SK-N-SH (cell line): ENCODE measurements at regions not wholly inside any gene's neighbourhood (a gene's known extent, or its start where the extent isn't known, plus 50 kb on each side); places are given as distances from the start of the nearest gene placed in this dataset.

Source experiments
- CTCF ChIA-PET: fragments of 300-600, 350-600 bp; formaldehyde crosslinking; extraction: SDS; loops from one replicate; lab custom pipeline; 2021; lab: Yijun Ruan, JAX
- POLR2A ChIA-PET: fragments of 350-600 bp; sonication (Branson Sonifier 250); formaldehyde crosslinking; extraction: SDS; loops from one replicate; lab custom pipeline; 2020; ENCODE audit warnings: antibody characterized with exemption, inconsistent platforms; lab: Yijun Ruan, JAX
- DNase-seq: peaks from one replicate; pipeline ENCODE4 v3.0.0; 2012
- H2AFZ ChIP-seq: fragments of 200-600 bp; sonication (generic); 2 replicates; pipeline ENCODE4 v1.8.1; 2016; ENCODE audit warnings: antibody characterized with exemption, mild to moderate bottlenecking, low read depth
- H3F3A ChIP-seq: fragments of 200-600 bp; sonication (generic); replicated peaks from 2 replicates; pipeline ENCODE3; 2016; ENCODE audit warnings: antibody characterized with exemption, mild to moderate bottlenecking; ENCODE audit not compliant: insufficient read depth
- H3K27ac ChIP-seq, 2 experiments: fragments of 200-500 bp in 1 of 2; fragments of 200-600 bp in 1 of 2; sonication (Bioruptor generic) in 1 of 2; sonication (generic), shearing (Covaris generic) in 1 of 2; 2 replicates each; pipeline versions ENCODE4 v1.5.1 to v1.6.1; 2014 to 2016; ENCODE audit warnings: low read depth in 2 of 2, inconsistent platforms in 1 of 2, low read length in 1 of 2, mild to moderate bottlenecking in 1 of 2, mixed read lengths in 1 of 2
- H3K27me3 ChIP-seq: fragments of 200-600 bp; sonication (generic), shearing (Covaris generic); 2 replicates; pipeline ENCODE4 v1.6.1; 2016; ENCODE audit warnings: mixed run types; ENCODE audit not compliant: insufficient read depth
- H3K36me3 ChIP-seq, 2 experiments: fragments of 200-500 bp in 1 of 2; fragments of 200-600 bp in 1 of 2; sonication (Bioruptor generic) in 1 of 2; sonication (generic) in 1 of 2; replicated peaks in 1 of 2; 2 replicates each; pipeline versions ENCODE3 to v1.5.1; 2014 to 2016; ENCODE audit warnings: low read length in 1 of 2, mild to moderate bottlenecking in 1 of 2; ENCODE audit not compliant: insufficient read depth in 2 of 2, control insufficient read depth in 1 of 2
- H3K4me1 ChIP-seq, 2 experiments: fragments of 200-500 bp in 1 of 2; fragments of 200-600 bp in 1 of 2; sonication (Bioruptor generic) in 1 of 2; sonication (generic), shearing (Covaris generic) in 1 of 2; 2 replicates each; pipeline versions ENCODE4 v1.5.1 to v1.6.1; 2014 to 2016; ENCODE audit warnings: low read depth in 1 of 2, low read length in 1 of 2, mixed run types in 1 of 2; ENCODE audit not compliant: insufficient read depth in 2 of 2, control insufficient read depth in 1 of 2
- H3K4me2 ChIP-seq: fragments of 200-600 bp; sonication (generic), shearing (Covaris generic); 2 replicates; pipeline ENCODE4 v1.6.1; 2017; ENCODE audit warnings: mixed run types
- H3K4me3 ChIP-seq, 2 experiments: fragments of 200-500 bp in 1 of 2; fragments of 200-600 bp in 1 of 2; sonication (Bioruptor generic) in 1 of 2; sonication (generic), shearing (Covaris generic) in 1 of 2; 2 replicates each; pipeline versions ENCODE4 v1.5.1 to v1.8.1; 2014 to 2016; ENCODE audit warnings: low read depth in 2 of 2, inconsistent platforms in 1 of 2, low read length in 1 of 2, mild to moderate bottlenecking in 1 of 2, mixed read lengths in 1 of 2, moderate library complexity in 1 of 2
- H3K79me2 ChIP-seq: fragments of 200-600 bp; sonication (generic); 2 replicates; pipeline ENCODE4 v1.8.1; 2017; ENCODE audit warnings: mild to moderate bottlenecking; ENCODE audit not compliant: insufficient read depth
- H3K9ac ChIP-seq: fragments of 200-600 bp; sonication (generic); 2 replicates; pipeline ENCODE4 v1.6.1; 2017; ENCODE audit warnings: mixed run types
- H3K9me2 ChIP-seq: fragments of 200-600 bp; sonication (generic); 2 replicates; pipeline ENCODE4 v1.6.1; 2017; ENCODE audit warnings: mixed run types
- H3K9me3 ChIP-seq: fragments of 200-600 bp; sonication (generic); 2 replicates; pipeline ENCODE4 v1.6.1; 2017; ENCODE audit warnings: mixed run types, mild to moderate bottlenecking, moderate library complexity
- H4K20me1 ChIP-seq: fragments of 200-600 bp; sonication (generic); 2 replicates; pipeline ENCODE4 v1.6.1; 2017; ENCODE audit warnings: mild to moderate bottlenecking, mixed run types; ENCODE audit not compliant: insufficient read depth
- CHD2 ChIP-seq: fragments of 150-350 bp; IDR thresholded peaks from 2 replicates; pipeline ENCODE4 v1.6.1; 2018; ENCODE audit warnings: low read length; ENCODE audit not compliant: partially characterized antibody
- CTCF ChIP-seq: fragments of 200-600 bp; sonication (generic); IDR thresholded peaks from 2 replicates; pipeline ENCODE4 v1.6.1; 2017; ENCODE audit warnings: antibody characterized with exemption, mild to moderate bottlenecking, moderate library complexity
- EP300 ChIP-seq, 2 experiments: IDR thresholded peaks; 2 replicates each; pipeline versions ENCODE4 v1.4.0 to v1.6.1; 2012; ENCODE audit warnings: borderline replicate concordance in 1 of 2, low read depth in 1 of 2, low read length in 1 of 2
- FOSL2 ChIP-seq: IDR thresholded peaks from 2 replicates; pipeline ENCODE4 v1.4.0; 2012; ENCODE audit warnings: low read depth, mild to moderate bottlenecking, moderate library complexity, borderline replicate concordance
- FOXJ3 ChIP-seq: sonication (generic); formaldehyde crosslinking; IDR thresholded peaks from 2 replicates; pipeline ENCODE4 v1.5.1; 2020; ENCODE audit warnings: mild to moderate bottlenecking, missing genetic modification reagents
- FOXM1 ChIP-seq: IDR thresholded peaks from 2 replicates; pipeline ENCODE4 v1.4.0; 2012; ENCODE audit warnings: low read depth, mild to moderate bottlenecking
- GABPA ChIP-seq: IDR thresholded peaks from 2 replicates; pipeline ENCODE4 v1.4.0; 2012; ENCODE audit warnings: low read depth, mild to moderate bottlenecking
- MAX ChIP-seq: IDR thresholded peaks from 2 replicates; pipeline ENCODE4 v1.4.0; 2012; ENCODE audit warnings: low read depth
- MEF2A ChIP-seq: IDR thresholded peaks from 2 replicates; pipeline ENCODE4 v1.4.0; 2012; ENCODE audit warnings: low read depth, borderline replicate concordance
- NFIC ChIP-seq: IDR thresholded peaks from 2 replicates; pipeline ENCODE4 v1.4.0; 2012; ENCODE audit warnings: borderline replicate concordance
- NRF1 ChIP-seq: IDR thresholded peaks from 2 replicates; pipeline ENCODE4 v1.6.1; 2012; ENCODE audit warnings: low read depth, mild to moderate bottlenecking, low read length
- PBX3 ChIP-seq: IDR thresholded peaks from 2 replicates; pipeline ENCODE4; 2012
- RCOR1 ChIP-seq: fragments of 150-350 bp; IDR thresholded peaks from 2 replicates; pipeline ENCODE4 v1.6.1; 2017; ENCODE audit warnings: antibody characterized with exemption, low read length
- RXRA ChIP-seq: IDR thresholded peaks from 2 replicates; pipeline ENCODE4 v1.4.0; 2012; ENCODE audit warnings: low read depth, mild to moderate bottlenecking, borderline replicate concordance
- TEAD4 ChIP-seq: IDR thresholded peaks from 2 replicates; pipeline ENCODE4 v1.4.0; 2012; ENCODE audit warnings: mild to moderate bottlenecking, borderline replicate concordance; ENCODE audit not compliant: insufficient read depth
- USF2 ChIP-seq: fragments of 150-350 bp; IDR thresholded peaks from 2 replicates; pipeline ENCODE4 v1.6.1; 2017; ENCODE audit warnings: antibody characterized with exemption, low read length, low read depth, borderline replicate concordance
- YY1 ChIP-seq: IDR thresholded peaks from 2 replicates; pipeline ENCODE4 v1.4.0; 2012; ENCODE audit warnings: low read depth, mild to moderate bottlenecking
- ZBTB33 ChIP-seq: IDR thresholded peaks from 2 replicates; pipeline ENCODE4 v1.4.0; 2012; ENCODE audit warnings: low read depth, borderline replicate concordance
- WGBS: methylation state at CpG from one replicate; pipeline ENCODE4 v1.1.6; 2017; ENCODE audit warnings: low lambda C conversion rate; 5-methylcytosine and 5-hydroxymethylcytosine counted together

GRCh38 chr12:14200598-14200997 lies 164.9 kb upstream of the ATF7IP start:
- ChIA-PET CTCF (interaction anchor here (1.5 kb wide), 1 partner anchor 15 kb away, joined by 3 read pairs; no protein-coding TSS in a partner anchor), POLR2A (no interaction called here)
- Histone ChIP-seq H3K4me2 (no peak overlapping the region), H2AFZ (no peak overlapping the region), H3K4me1 (no peaks in the 10 kb centered on the region), H3K79me2 (no peaks in the 10 kb centered on the region), H3K9ac (no peak overlapping the region), H3K36me3 (no peaks in the 10 kb centered on the region), H3K4me3 (no peak overlapping the region), H4K20me1 (no peaks in the 10 kb centered on the region), H3F3A (no peaks in the 10 kb centered on the region), H3K27me3 (no peaks in the 10 kb centered on the region), H3K9me3 (no peaks in the 10 kb centered on the region), H3K27ac (no peak overlapping the region), H3K9me2 (no peaks in the 10 kb centered on the region)
- no peak for TF ChIP-seq FOXM1
- TF ChIP-seq MAX = no peak
- no peak for TF ChIP-seq EP300 (IDR thresholded peaks at IDR 0.05; ENCODE audit: borderline replicate concordance in 1 of 2, low read depth in 1 of 2, low read length in 1 of 2)
- no peak for TF ChIP-seq CTCF
- TF ChIP-seq RCOR1 = no peak
- no peak for TF ChIP-seq GABPA
- TF ChIP-seq NFIC = no peak
- no peak for TF ChIP-seq ZBTB33
- TF ChIP-seq RXRA = no peak
- TF ChIP-seq FOXJ3 (CRISPR knock-in tag) = no peak
- TF ChIP-seq MEF2A = no peak
- TF ChIP-seq NRF1 = no peak
- TF ChIP-seq USF2 = no peak
- TF ChIP-seq TEAD4 = no peak
- TF ChIP-seq YY1 = no peak
- TF ChIP-seq FOSL2 = no peak
- no peak for TF ChIP-seq CHD2
- TF ChIP-seq PBX3 = no peak
- 36% methylated on average over 2 of the region's 2 CpGs for WGBS
- DNase-seq = no peak
